ENCODE measurements at regions not wholly inside any gene's neighbourhood (a gene's known extent, or its start where the extent isn't known, plus 50 kb on each side); places are given as distances from the start of the nearest gene placed in this dataset.

DNA sequence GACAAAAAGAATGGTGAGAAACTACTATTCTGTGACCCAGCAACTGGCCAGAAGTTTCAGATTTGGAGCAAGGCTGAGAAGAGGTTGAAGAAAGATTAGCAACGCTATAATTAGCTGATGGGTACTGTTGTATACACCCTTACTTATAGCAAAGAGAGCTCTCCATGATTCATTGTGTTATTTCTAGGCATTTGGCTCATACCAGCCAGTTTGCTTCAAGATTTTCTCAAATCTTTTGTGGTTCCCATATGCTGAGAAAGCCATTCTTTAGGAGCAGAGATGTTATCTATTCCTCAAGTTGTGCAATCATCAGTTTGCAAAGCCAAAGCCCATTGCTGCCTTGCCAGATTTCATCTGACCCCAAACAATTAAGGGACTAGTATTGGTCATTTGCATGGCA lies 179.4 kb downstream of the ETS1 start:
- no peak for DNase-seq (ENCODE audit: low read depth)

DNA sequence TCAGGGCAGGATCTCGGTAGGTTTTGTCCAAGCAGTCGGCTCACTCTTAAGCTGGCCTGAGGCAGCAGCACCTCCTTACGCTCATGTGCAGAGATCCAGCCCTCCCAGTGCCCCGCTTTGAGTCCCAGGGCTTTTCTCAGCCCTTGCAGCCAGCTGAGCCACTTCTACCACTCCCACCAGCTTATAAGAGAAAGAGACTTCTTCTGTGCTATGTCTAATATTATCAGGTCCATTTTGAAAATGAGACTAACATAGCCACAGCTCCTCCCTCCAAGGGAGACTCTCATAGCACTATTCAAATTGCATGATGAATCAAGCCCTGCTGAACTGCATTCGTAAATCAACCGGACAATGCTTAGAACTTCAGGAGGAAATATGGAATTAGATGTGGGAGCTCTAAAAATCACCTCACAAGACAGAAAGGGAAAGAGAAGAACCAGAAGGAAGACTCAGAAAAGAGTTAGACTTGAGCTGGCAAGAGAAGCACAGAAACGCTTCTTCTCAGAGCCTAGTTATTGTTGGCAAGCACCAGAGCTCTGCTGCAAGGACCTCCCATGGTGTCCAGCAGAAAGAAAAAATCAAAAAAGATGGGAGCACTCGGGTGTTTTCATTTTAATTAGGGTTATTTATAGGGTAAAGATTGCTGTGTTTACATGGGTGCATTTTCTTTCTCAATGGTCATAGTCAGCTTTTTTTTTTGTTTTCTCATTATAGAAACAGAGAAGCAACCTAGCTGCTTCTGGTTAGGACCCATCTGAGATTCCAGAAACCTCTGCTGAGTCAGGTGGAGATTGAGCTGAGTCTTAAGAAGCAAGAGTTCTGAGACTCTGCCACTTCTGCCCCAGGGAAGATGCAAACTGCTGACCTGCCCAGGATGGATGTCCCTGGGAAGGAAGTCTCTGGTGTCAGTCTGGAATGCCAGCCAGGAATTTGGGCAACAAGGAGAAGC lies 181.4 kb downstream of the ETS1 start:
- DNase-seq (ENCODE audit: low read depth): no peak

GRCh38 chr11:128405112-128405511 lies 182.2 kb downstream of the ETS1 start:
- no peak for DNase-seq (ENCODE audit: low read depth)

- DNase-seq (ENCODE audit: low read depth): no peak
Observed at GRCh38 chr11:128404437-128404836, 182.9 kb downstream of the ETS1 start.

GRCh38 chr11:128400382-128401203 lies 186.8 kb downstream of the ETS1 start:
- DNase-seq (ENCODE audit: low read depth): no peak

- no peak for DNase-seq (ENCODE audit: low read depth)
Observed at GRCh38 chr11:128399251-128400121, 187.9 kb downstream of the ETS1 start.

- DNase-seq (ENCODE audit: low read depth): no peak
Observed at GRCh38 chr11:128398517-128399250, 188.7 kb downstream of the ETS1 start.

DNA sequence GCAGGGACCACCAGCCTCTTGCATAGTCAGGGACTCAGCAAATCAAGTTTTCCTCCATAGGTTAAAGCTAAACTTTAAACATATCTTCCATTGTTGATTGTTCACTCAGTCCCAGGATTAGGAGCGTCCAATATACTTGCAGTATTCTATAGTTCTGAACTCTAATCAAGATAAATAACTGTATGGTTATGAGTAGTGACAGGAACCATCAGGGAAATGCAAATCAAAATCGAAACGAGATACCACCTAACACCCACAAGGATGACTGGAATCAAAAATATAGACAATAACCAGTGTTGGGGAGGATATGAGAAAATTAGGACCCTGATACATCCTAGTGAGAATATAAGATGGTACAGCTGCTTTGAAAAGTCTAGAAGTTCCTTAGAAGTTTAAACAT lies 190.0 kb downstream of the ETS1 start:
- no peak for DNase-seq (ENCODE audit: low read depth)

DNA sequence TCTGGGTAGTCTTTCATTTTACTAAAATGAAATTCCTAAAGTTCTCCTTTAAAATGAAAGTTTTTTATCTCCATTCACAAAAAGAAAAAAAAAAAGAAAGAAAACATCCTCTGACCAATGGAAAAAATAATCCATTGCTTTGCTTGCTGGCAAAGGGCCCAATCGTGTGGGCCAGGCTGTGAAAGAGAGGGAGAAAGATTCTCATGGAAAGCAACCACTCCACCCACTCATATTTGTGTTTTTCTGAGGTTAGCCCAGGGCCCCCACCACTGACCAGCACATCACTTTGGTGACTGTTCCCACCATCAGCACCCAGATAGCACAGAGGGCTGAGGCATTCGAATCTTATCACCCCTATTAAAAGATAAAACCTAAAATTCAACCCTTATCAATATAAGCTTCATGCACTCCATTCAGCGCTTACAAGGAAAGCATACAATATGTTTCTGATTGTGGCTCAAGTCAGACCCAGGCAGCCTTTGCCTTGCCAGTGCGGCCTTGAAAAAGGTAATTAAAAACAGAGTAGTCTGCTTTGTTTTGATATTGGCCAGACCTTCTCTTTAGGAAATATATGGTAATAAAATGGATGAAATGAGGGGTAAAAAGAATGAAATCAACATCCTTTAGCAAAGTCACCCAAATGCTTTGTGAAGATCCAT lies 192.8 kb downstream of the ETS1 start:
- DNase-seq (ENCODE audit: low read depth): no peak

- no peak for DNase-seq (ENCODE audit: low read depth)
Observed at GRCh38 chr11:128392259-128392658, 195.1 kb downstream of the ETS1 start.

DNA sequence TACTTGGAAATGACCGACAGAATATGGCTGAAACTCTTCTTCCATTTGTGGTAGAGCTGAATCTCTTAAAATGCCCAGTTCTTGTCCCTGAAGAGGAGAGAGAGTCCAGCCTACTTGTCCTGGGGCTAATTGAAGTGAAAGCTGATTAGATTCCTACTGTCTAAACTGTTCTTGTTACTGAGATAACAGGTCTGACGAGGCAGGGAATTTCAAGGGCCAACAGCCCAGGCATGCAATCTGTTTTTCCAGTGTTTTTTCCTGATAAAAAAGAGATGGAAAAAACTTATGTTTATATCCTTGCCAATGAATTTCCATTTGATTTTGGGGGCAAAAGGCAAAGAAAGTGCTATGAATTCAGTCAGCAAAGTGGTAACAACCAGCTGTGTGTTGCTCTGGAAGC lies 195.5 kb downstream of the ETS1 start:
- DNase-seq (ENCODE audit: low read depth): no peak

GRCh38 chr11:128390246-128390645 lies 197.1 kb downstream of the ETS1 start:
- DNase-seq (ENCODE audit: low read depth): no peak

- no peak for DNase-seq (ENCODE audit: low read depth)
Observed at GRCh38 chr11:128389461-128389976, 197.8 kb downstream of the ETS1 start.

DNA sequence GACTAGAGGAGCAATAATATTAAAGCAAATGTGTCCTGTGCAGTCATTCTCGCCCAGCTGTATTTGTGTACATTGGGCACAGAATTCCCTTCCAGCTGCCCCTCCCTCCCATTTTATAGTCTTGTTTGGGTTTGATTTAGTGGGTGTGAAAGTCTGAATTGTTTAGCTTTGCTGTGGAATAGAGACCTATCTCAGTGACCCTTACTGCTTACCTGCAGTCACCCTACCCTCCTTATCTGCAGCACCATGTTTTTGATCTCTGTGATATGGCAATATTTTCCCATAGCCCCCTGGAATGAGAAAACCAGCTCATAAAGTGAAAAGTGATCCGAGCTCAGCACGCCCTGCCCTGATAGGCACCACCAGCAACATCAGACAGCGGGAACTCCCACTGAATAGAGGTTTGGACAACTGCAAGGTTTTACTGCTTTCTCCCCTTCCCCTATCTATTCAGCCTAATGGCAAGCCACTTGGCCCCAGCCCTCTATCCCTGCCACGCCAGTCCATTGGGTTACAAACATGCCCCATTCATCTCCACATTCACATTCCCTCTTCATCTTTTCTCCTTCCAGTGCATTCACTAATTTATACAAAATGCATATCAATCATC lies 199.0 kb downstream of the ETS1 start:
- no peak for DNase-seq (ENCODE audit: low read depth)

DNA sequence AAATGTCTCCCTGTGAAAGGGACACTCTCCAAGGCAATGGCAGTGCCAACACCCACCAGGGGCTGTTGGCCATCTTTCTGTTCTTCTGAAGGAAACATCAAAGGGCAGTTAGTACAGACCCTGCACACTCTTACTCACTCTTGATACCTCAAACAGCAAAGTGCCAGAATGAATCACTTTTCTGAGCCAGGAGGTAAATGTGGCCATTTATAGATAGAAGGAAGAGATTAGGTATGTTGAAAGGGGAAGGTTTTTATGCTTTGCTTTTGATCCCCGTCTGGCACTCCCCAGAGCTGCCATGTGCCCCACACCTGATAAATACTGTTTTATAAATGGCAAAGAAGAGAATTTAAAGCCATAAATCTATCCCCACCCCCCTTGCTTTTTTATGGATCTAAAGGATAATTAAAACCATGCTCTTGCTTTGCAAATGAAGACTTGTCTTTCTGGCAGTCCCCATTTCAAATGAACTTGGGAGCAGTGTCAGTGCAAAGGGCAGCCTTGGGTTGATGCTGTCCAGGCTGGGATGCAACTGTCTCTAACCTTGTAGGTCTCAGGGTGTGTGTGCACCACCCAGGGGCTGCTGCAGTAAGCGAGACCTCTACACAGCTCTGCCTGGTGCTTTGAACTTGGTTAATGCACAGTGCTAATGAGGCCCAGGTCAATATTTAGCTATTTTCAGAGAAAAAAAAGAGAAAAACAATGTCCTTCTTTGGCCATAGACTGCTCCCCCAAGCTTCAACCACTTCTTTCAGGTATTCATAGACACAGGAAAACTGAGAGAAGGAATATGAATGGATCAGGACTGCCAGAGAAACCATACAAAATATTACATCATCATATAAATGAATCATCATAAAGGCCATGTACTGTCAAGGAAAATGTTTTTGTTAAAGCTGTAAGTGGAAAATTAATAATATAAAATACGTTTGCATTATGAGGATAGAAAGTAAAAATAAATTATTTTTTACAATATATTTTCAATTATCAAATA lies 207.5 kb downstream of the ETS1 start:
- DNase-seq (ENCODE audit: low read depth): no peak

DNA sequence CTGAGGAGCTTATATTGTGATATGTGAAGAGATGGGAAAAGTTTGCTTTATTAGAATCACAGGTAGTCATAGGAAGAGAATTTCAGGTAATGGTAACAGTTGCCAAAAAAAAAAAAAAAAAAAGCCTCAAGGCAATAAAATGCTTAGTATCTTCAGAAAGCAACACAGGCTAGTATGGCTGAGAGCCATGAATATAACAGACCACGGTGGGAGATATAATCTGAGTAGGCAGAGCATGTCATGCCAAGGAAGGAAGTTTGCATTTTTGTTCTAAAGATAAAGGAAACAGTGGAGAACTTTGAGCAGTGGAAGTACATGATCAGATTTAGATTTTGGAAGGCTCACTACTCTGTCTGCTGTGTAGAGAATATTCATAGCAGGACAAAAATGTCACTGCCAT lies 211.4 kb downstream of the ETS1 start:
- DNase-seq (ENCODE audit: low read depth): no peak

- no peak for DNase-seq (ENCODE audit: low read depth)
Observed at GRCh38 chr11:128374026-128374425, 213.3 kb downstream of the ETS1 start.

- no peak for DNase-seq (ENCODE audit: low read depth)
Observed at GRCh38 chr11:128372977-128373376, 214.4 kb downstream of the ETS1 start.

- peak; percentile 35 for DNase-seq (ENCODE audit: low read depth)
Observed at GRCh38 chr11:128367573-128367972, 219.8 kb downstream of the ETS1 start.
